ENCODE measurements at regions not wholly inside any gene's neighbourhood (a gene's known extent, or its start where the extent isn't known, plus 50 kb on each side); places are given as distances from the start of the nearest gene placed in this dataset.

DNA sequence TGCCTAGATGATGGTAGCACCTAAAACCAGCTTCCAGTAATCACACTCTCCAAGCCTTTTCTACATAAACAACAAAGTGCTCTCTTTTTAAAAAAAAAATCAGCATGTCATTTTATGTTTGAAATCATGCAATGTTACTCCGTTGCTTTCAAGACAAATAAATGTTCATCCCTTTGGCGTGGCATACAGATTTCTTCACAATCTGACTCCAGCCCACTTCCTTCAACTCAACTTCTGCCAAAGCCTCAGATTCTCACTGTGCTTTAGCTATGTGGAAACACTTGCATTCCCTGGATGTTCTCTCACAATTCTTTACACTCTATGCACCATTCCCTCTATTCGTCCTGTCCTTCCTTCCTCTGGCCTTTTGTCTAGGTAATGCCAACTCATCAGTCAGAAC is 206.3 kb upstream of the BLID start:
- no peak overlapping the region for H3K4me3 ChIP-seq (ENCODE audit: low read length)
- peaks cover 60% of the 10 kb centered on the region for H3K27me3 ChIP-seq (ENCODE audit: control insufficient read depth, insufficient read depth, low read length)
- no peaks in the 10 kb centered on the region for H3K9me3 ChIP-seq (replicated peaks; ENCODE audit: low read length)
- H3K4me2 ChIP-seq (ENCODE audit: low read length) = no peak overlapping the region
- H3K9ac ChIP-seq (ENCODE audit: low read depth, low read length) = no peak overlapping the region
- no peaks in the 10 kb centered on the region for H3K36me3 ChIP-seq (ENCODE audit: insufficient read depth, low read length)
- H3K4me1 ChIP-seq (ENCODE audit: control insufficient read depth, insufficient read depth, low read length) = no peaks in the 10 kb centered on the region

GRCh38 chr11:122320671-122321070 is 204.7 kb upstream of the BLID start:
- no peak overlapping the region for H3K4me2 ChIP-seq (ENCODE audit: low read length)
- H3K36me3 ChIP-seq (ENCODE audit: insufficient read depth, low read length) = no peaks in the 10 kb centered on the region
- no peaks in the 10 kb centered on the region for H3K4me1 ChIP-seq (ENCODE audit: control insufficient read depth, insufficient read depth, low read length)
- H3K9me3 ChIP-seq (replicated peaks; ENCODE audit: low read length) = no peaks in the 10 kb centered on the region
- H3K9ac ChIP-seq (ENCODE audit: low read depth, low read length) = no peak overlapping the region
- H3K27me3 ChIP-seq (ENCODE audit: control insufficient read depth, insufficient read depth, low read length) = peaks cover 57% of the 10 kb centered on the region
- no peak overlapping the region for H3K4me3 ChIP-seq (ENCODE audit: low read length)

GRCh38 chr11:122319691-122320620 is 203.9 kb upstream of the BLID start:
- peaks cover 61% of the 10 kb centered on the region for H3K27me3 ChIP-seq (ENCODE audit: control insufficient read depth, insufficient read depth, low read length)

GRCh38 chr11:122319085-122319484 is 203.1 kb upstream of the BLID start:
- Histone ChIP-seq H3K9me3 (replicated peaks; ENCODE audit: low read length) (no peaks in the 10 kb centered on the region), H3K36me3 (ENCODE audit: insufficient read depth, low read length) (no peaks in the 10 kb centered on the region), H3K9ac (ENCODE audit: low read depth, low read length) (no peak overlapping the region), H3K4me1 (ENCODE audit: control insufficient read depth, insufficient read depth, low read length) (no peaks in the 10 kb centered on the region), H3K4me2 (ENCODE audit: low read length) (no peak overlapping the region), H3K27me3 (ENCODE audit: control insufficient read depth, insufficient read depth, low read length) (peaks cover 58% of the 10 kb centered on the region), H3K4me3 (ENCODE audit: low read length) (no peak overlapping the region)

More at GRCh38 chr11:122319691-122320620, 203.9 kb upstream of the BLID start:
- Histone ChIP-seq H3K36me3 (ENCODE audit: insufficient read depth, low read length) (no peaks in the 10 kb centered on the region), H3K4me3 (ENCODE audit: low read length) (no peak overlapping the region), H3K4me2 (ENCODE audit: low read length) (no peak overlapping the region), H3K9me3 (replicated peaks; ENCODE audit: low read length) (no peaks in the 10 kb centered on the region), H3K4me1 (ENCODE audit: control insufficient read depth, insufficient read depth, low read length) (no peaks in the 10 kb centered on the region), H3K9ac (ENCODE audit: low read depth, low read length) (no peak overlapping the region)

GRCh38 chr11:122317305-122317704 is 201.3 kb upstream of the BLID start:
- Histone ChIP-seq H3K4me2 (ENCODE audit: low read length) (no peak overlapping the region), H3K36me3 (ENCODE audit: insufficient read depth, low read length) (no peaks in the 10 kb centered on the region), H3K4me1 (ENCODE audit: control insufficient read depth, insufficient read depth, low read length) (no peaks in the 10 kb centered on the region), H3K4me3 (ENCODE audit: low read length) (no peak overlapping the region), H3K27me3 (ENCODE audit: control insufficient read depth, insufficient read depth, low read length) (peaks cover 49% of the 10 kb centered on the region), H3K9me3 (replicated peaks; ENCODE audit: low read length) (no peaks in the 10 kb centered on the region), H3K9ac (ENCODE audit: low read depth, low read length) (no peak overlapping the region)

DNA sequence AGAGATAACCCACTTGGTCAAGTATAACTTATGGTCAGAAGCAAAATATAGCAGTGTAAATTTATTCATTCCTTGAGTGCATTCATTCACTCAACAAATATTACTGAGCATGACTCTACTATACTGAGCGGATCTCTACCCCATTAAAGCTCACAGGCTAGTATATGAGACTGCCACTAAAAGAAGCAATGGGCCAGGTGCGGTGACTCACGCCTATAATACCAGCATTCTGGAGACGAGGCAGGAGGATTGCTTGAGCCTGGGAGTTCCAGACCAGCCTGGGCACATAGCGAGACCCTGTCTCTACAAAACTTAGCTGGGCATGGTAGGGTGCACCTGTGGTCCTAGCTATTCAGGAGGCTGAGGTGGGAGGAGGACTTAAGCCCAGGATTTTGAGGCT is 197.6 kb upstream of the BLID start:
- no peak overlapping the region for H3K9ac ChIP-seq (ENCODE audit: low read depth, low read length)
- H3K4me2 ChIP-seq (ENCODE audit: low read length) = no peak overlapping the region
- no peaks in the 10 kb centered on the region for H3K9me3 ChIP-seq (replicated peaks; ENCODE audit: low read length)
- H3K4me3 ChIP-seq (ENCODE audit: low read length) = no peak overlapping the region
- peaks cover 38% of the 10 kb centered on the region for H3K27me3 ChIP-seq (ENCODE audit: control insufficient read depth, insufficient read depth, low read length)
- no peaks in the 10 kb centered on the region for H3K36me3 ChIP-seq (ENCODE audit: insufficient read depth, low read length)
- no peaks in the 10 kb centered on the region for H3K4me1 ChIP-seq (ENCODE audit: control insufficient read depth, insufficient read depth, low read length)

DNA sequence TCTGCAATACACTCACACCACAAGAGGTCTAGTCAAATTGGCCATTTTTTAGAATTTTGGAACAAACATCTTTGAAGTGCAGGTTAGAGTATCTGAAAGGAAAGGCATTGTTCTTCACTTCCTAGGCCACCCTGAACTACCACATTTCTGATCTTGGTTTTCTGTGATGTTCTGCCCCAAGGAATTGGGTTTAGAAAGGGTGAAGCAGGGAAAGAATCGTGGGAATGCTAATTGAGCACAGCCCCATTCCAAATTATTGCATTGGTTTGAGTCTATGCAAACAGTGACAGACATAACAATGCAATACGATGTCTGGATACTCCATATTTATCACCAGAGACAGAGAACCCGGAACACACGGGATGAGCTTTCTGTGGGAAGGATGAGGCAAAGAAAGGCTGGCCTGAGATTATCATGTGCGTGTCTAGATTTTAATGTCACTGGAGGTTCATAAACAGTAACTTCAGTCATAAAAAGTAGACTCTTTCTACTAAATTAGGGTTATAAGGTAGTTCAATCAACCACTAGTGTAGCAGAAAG is 195.3 kb upstream of the BLID start:
- Histone ChIP-seq H3K4me3 (ENCODE audit: low read length) (no peak overlapping the region), H3K36me3 (ENCODE audit: insufficient read depth, low read length) (no peaks in the 10 kb centered on the region), H3K27me3 (ENCODE audit: control insufficient read depth, insufficient read depth, low read length) (peaks cover 60% of the 10 kb centered on the region), H3K9ac (ENCODE audit: low read depth, low read length) (no peak overlapping the region), H3K4me2 (ENCODE audit: low read length) (no peak overlapping the region), H3K9me3 (replicated peaks; ENCODE audit: low read length) (no peaks in the 10 kb centered on the region), H3K4me1 (ENCODE audit: control insufficient read depth, insufficient read depth, low read length) (no peaks in the 10 kb centered on the region)

GRCh38 chr11:122310766-122311165 is 194.8 kb upstream of the BLID start:
- Histone ChIP-seq H3K36me3 (ENCODE audit: insufficient read depth, low read length) (no peaks in the 10 kb centered on the region), H3K9ac (ENCODE audit: low read depth, low read length) (no peak overlapping the region), H3K4me3 (ENCODE audit: low read length) (no peak overlapping the region), H3K4me2 (ENCODE audit: low read length) (no peak overlapping the region), H3K4me1 (ENCODE audit: control insufficient read depth, insufficient read depth, low read length) (no peaks in the 10 kb centered on the region), H3K27me3 (ENCODE audit: control insufficient read depth, insufficient read depth, low read length) (peaks cover 62% of the 10 kb centered on the region), H3K9me3 (replicated peaks; ENCODE audit: low read length) (no peaks in the 10 kb centered on the region)

GRCh38 chr11:122309262-122309925 is 193.4 kb upstream of the BLID start:
- Histone ChIP-seq H3K9ac (ENCODE audit: low read depth, low read length) (no peak overlapping the region), H3K27me3 (ENCODE audit: control insufficient read depth, insufficient read depth, low read length) (peaks cover 67% of the 10 kb centered on the region), H3K4me2 (ENCODE audit: low read length) (no peak overlapping the region), H3K4me3 (ENCODE audit: low read length) (no peak overlapping the region), H3K9me3 (replicated peaks; ENCODE audit: low read length) (no peaks in the 10 kb centered on the region), H3K36me3 (ENCODE audit: insufficient read depth, low read length) (no peaks in the 10 kb centered on the region), H3K4me1 (ENCODE audit: control insufficient read depth, insufficient read depth, low read length) (no peaks in the 10 kb centered on the region)

GRCh38 chr11:122308226-122308625 is 192.2 kb upstream of the BLID start:
- Histone ChIP-seq H3K36me3 (ENCODE audit: insufficient read depth, low read length) (no peaks in the 10 kb centered on the region), H3K27me3 (ENCODE audit: control insufficient read depth, insufficient read depth, low read length) (peaks cover 63% of the 10 kb centered on the region), H3K4me2 (ENCODE audit: low read length) (no peak overlapping the region), H3K4me1 (ENCODE audit: control insufficient read depth, insufficient read depth, low read length) (no peaks in the 10 kb centered on the region), H3K9ac (ENCODE audit: low read depth, low read length) (no peak overlapping the region), H3K9me3 (replicated peaks; ENCODE audit: low read length) (no peaks in the 10 kb centered on the region), H3K4me3 (ENCODE audit: low read length) (no peak overlapping the region)

GRCh38 chr11:122307476-122308035 is 191.5 kb upstream of the BLID start:
- no peaks in the 10 kb centered on the region for H3K4me1 ChIP-seq (ENCODE audit: control insufficient read depth, insufficient read depth, low read length)
- no peak overlapping the region for H3K9ac ChIP-seq (ENCODE audit: low read depth, low read length)
- H3K4me2 ChIP-seq (ENCODE audit: low read length) = no peak overlapping the region
- H3K4me3 ChIP-seq (ENCODE audit: low read length) = no peak overlapping the region
- H3K9me3 ChIP-seq (replicated peaks; ENCODE audit: low read length) = no peaks in the 10 kb centered on the region
- H3K27me3 ChIP-seq (ENCODE audit: control insufficient read depth, insufficient read depth, low read length) = peaks cover 63% of the 10 kb centered on the region
- H3K36me3 ChIP-seq (ENCODE audit: insufficient read depth, low read length) = no peaks in the 10 kb centered on the region
